GM23338 (cell line): ENCODE measurements at regions not wholly inside any gene's neighbourhood (a gene's known extent, or its start where the extent isn't known, plus 50 kb on each side); places are given as distances from the start of the nearest gene placed in this dataset.

Source experiments
- ATAC-seq: fragments of 200-7000 bp; cut with Tn5 transposase; 3 replicates; pipeline ENCODE4 v1.9.1; 2020
- DNase-seq: peaks from one replicate; pipeline ENCODE4 v3.0.0-alpha.2; 2015; ENCODE audit warnings: low spot score
- H2AFZ ChIP-seq: fragments of 200-600 bp; sonication (generic); 2 replicates; pipeline ENCODE4 v1.8.0; 2016; ENCODE audit warnings: antibody characterized with exemption, mild to moderate bottlenecking, moderate library complexity
- H3F3A ChIP-seq: fragments of 200-600 bp; sonication (generic); replicated peaks from 2 replicates; pipeline ENCODE4 v1.8.0; 2017; ENCODE audit warnings: antibody characterized with exemption, mixed run types, low read depth
- H3K27ac ChIP-seq: fragments of 200-600 bp; sonication (generic); 2 replicates; pipeline ENCODE4 v1.6.1; 2016; ENCODE audit warnings: low read depth
- H3K27me3 ChIP-seq: fragments of 200-600 bp; sonication (generic); 2 replicates; pipeline ENCODE4 v1.8.0; 2016; ENCODE audit warnings: mild to moderate bottlenecking, mixed run types, moderate library complexity; ENCODE audit not compliant: insufficient read depth
- H3K36me3 ChIP-seq: fragments of 200-600 bp; sonication (generic); 2 replicates; pipeline ENCODE4 v1.8.0; 2016; ENCODE audit warnings: mild to moderate bottlenecking; ENCODE audit not compliant: insufficient read depth
- H3K4me1 ChIP-seq: fragments of 200-600 bp; sonication (generic); 2 replicates; pipeline ENCODE4 v1.8.0; 2016; ENCODE audit warnings: mild to moderate bottlenecking, moderate library complexity; ENCODE audit not compliant: insufficient read depth
- H3K4me2 ChIP-seq: fragments of 200-600 bp; sonication (generic); 2 replicates; pipeline ENCODE4 v1.7.1; 2017; ENCODE audit warnings: mixed run types
- H3K4me3 ChIP-seq: fragments of 200-600 bp; sonication (generic); 2 replicates; pipeline ENCODE4 v1.6.1; 2016; ENCODE audit warnings: mixed run types
- H3K79me2 ChIP-seq: fragments of 200-600 bp; sonication (generic); replicated peaks from 2 replicates; pipeline ENCODE4 v1.8.0; 2017; ENCODE audit warnings: mild to moderate bottlenecking; ENCODE audit not compliant: insufficient read depth
- H3K9me2 ChIP-seq: fragments of 200-600 bp; sonication (generic); 2 replicates; pipeline ENCODE4 v1.8.0; 2017; ENCODE audit not compliant: insufficient read depth
- H4K20me1 ChIP-seq: fragments of 200-600 bp; sonication (generic); replicated peaks from 2 replicates; pipeline ENCODE4 v1.8.0; 2017; ENCODE audit warnings: mild to moderate bottlenecking; ENCODE audit not compliant: insufficient read depth
- H3K27ac Mint-ChIP-seq: 2 replicates; pipeline ENCODE4 v1.8.0; 2020; ENCODE audit warnings: inconsistent platforms, mild to moderate bottlenecking, moderate library complexity, mixed read lengths
- H3K27me3 Mint-ChIP-seq: 3 replicates; pipeline ENCODE4 v1.8.0; 2022; ENCODE audit warnings: low read depth, mild to moderate bottlenecking, moderate library complexity, mixed read lengths, inconsistent platforms; ENCODE audit not compliant: insufficient read depth, poor library complexity
- H3K36me3 Mint-ChIP-seq: 3 replicates; pipeline ENCODE4 v1.8.0; 2021; ENCODE audit warnings: low read depth, mild to moderate bottlenecking, inconsistent platforms, moderate library complexity, mixed read lengths
- H3K4me1 Mint-ChIP-seq: 3 replicates; pipeline ENCODE4 v1.8.0; 2020; ENCODE audit warnings: mild to moderate bottlenecking, inconsistent platforms, mixed read lengths
- H3K4me3 Mint-ChIP-seq: 3 replicates; pipeline ENCODE4 v1.8.0; 2021; ENCODE audit warnings: moderate library complexity, mild to moderate bottlenecking, inconsistent platforms, mixed read lengths
- H3K9me3 Mint-ChIP-seq: 3 replicates; pipeline ENCODE4 v1.8.0; 2020; ENCODE audit warnings: moderate library complexity, mild to moderate bottlenecking, inconsistent platforms, mixed read lengths
- CREB1 ChIP-seq: fragments of 250-450 bp; sonication (Bioruptor Pico); IDR thresholded peaks from 2 replicates; pipeline ENCODE4 v1.5.0; 2020; ENCODE audit warnings: low read depth, mild to moderate bottlenecking, moderate library complexity
- ETS1 ChIP-seq: IDR thresholded peaks from 2 replicates; pipeline ENCODE4 v1.6.1; 2016; ENCODE audit warnings: antibody characterized with exemption
- EZH2 ChIP-seq: fragments of 200-600 bp; sonication (generic); IDR thresholded peaks from one replicate; pipeline ENCODE4 v1.8.0; 2017; ENCODE audit warnings: antibody characterized with exemption, mild to moderate bottlenecking, low read depth; ENCODE audit not compliant: unreplicated experiment
- EZH2phosphoT487 ChIP-seq: fragments of 200-600 bp; sonication (generic); IDR thresholded peaks from one replicate; pipeline ENCODE4 v1.8.1; 2018; ENCODE audit warnings: antibody characterized with exemption; ENCODE audit not compliant: unreplicated experiment
- JUNB ChIP-seq: IDR thresholded peaks from one replicate; pipeline ENCODE4 v1.6.1; 2016; ENCODE audit warnings: antibody characterized with exemption; ENCODE audit not compliant: unreplicated experiment
- NANOG ChIP-seq: IDR thresholded peaks from 2 replicates; pipeline ENCODE4 v1.6.1; 2016; ENCODE audit warnings: antibody characterized with exemption, borderline replicate concordance
- ZNF114 ChIP-seq: fragments of 250-450 bp; sonication (Bioruptor Pico); IDR thresholded peaks from 2 replicates; pipeline ENCODE4 v1.5.0; 2020; ENCODE audit warnings: mild to moderate bottlenecking, moderate library complexity
- ZNF331 ChIP-seq: fragments of 250-450 bp; sonication (Bioruptor Pico); IDR thresholded peaks from 2 replicates; pipeline ENCODE4 v1.5.0; 2020; ENCODE audit warnings: low read depth, mild to moderate bottlenecking, moderate library complexity
- TF ChIP-seq, protein P1 (sequence below): IDR thresholded peaks from one replicate; pipeline ENCODE4 v1.6.1; 2018; ENCODE audit warnings: antibody characterized with exemption; ENCODE audit not compliant: unreplicated experiment
- TF ChIP-seq, protein P2 (sequence below): fragments of 250-450 bp; sonication (Bioruptor Pico); IDR thresholded peaks from 2 replicates; pipeline ENCODE4 v1.5.0; 2020; ENCODE audit warnings: mild to moderate bottlenecking, moderate library complexity

GRCh38 chr10:52879091-52879807 lies 106.7 kb upstream of the MBL2 start (continued):
- TF ChIP-seq ETS1 (no peak), JUNB (no peak), CREB1 (no peak), ZNF331 (CRISPR knock-in tag) (no peak)
- TF ChIP-seq, protein P1, sequence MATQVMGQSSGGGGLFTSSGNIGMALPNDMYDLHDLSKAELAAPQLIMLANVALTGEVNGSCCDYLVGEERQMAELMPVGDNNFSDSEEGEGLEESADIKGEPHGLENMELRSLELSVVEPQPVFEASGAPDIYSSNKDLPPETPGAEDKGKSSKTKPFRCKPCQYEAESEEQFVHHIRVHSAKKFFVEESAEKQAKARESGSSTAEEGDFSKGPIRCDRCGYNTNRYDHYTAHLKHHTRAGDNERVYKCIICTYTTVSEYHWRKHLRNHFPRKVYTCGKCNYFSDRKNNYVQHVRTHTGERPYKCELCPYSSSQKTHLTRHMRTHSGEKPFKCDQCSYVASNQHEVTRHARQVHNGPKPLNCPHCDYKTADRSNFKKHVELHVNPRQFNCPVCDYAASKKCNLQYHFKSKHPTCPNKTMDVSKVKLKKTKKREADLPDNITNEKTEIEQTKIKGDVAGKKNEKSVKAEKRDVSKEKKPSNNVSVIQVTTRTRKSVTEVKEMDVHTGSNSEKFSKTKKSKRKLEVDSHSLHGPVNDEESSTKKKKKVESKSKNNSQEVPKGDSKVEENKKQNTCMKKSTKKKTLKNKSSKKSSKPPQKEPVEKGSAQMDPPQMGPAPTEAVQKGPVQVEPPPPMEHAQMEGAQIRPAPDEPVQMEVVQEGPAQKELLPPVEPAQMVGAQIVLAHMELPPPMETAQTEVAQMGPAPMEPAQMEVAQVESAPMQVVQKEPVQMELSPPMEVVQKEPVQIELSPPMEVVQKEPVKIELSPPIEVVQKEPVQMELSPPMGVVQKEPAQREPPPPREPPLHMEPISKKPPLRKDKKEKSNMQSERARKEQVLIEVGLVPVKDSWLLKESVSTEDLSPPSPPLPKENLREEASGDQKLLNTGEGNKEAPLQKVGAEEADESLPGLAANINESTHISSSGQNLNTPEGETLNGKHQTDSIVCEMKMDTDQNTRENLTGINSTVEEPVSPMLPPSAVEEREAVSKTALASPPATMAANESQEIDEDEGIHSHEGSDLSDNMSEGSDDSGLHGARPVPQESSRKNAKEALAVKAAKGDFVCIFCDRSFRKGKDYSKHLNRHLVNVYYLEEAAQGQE: no peak

DNA sequence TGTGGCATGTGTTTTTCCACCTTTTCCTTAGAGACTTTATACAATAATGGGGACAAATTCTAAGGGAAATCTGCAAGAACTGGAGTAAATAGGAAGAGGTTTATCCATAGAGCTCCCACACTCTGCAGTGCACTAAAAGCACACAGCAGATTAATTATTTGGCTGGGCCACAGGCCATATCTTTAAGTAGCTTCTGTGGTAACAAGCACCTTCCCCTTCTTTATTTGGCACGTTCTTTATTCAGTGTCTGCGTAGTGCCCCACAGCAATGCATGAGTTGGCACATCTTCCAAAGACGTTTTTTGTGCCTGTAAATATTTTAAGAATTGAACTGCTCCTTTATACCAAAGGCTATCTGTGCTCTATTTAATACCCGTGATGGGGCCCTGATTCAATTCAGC lies 104.9 kb upstream of the MBL2 start:
- peaks cover 8% of the 10 kb centered on the region; the same call in 1 of the 2 replicates for H3K4me1 ChIP-seq
- H3K9me2 ChIP-seq: peaks cover 5% of the 10 kb centered on the region; the same call in 1 of the 2 replicates
- H3K27me3 Mint-ChIP-seq: no peaks in the 10 kb centered on the region
- no peaks in the 10 kb centered on the region for H3K27me3 ChIP-seq
- no peaks in the 10 kb centered on the region for H3K36me3 ChIP-seq
- H3K4me1 Mint-ChIP-seq: no peaks in the 10 kb centered on the region; the same call in 1 of the 3 replicates
- H3K27ac ChIP-seq: no peak overlapping the region
- H3K79me2 ChIP-seq: no peaks in the 10 kb centered on the region
- no peak overlapping the region for H3K27ac Mint-ChIP-seq
- no peaks in the 10 kb centered on the region for H3K36me3 Mint-ChIP-seq
- H3F3A ChIP-seq: no peaks in the 10 kb centered on the region
- no peak overlapping the region for H3K4me3 ChIP-seq
- H3K4me2 ChIP-seq: no peak overlapping the region
- ATAC-seq (no peak), DNase-seq (no peak)
- no peaks in the 10 kb centered on the region for H3K9me3 Mint-ChIP-seq
- no peaks in the 10 kb centered on the region for H4K20me1 ChIP-seq
- no peak overlapping the region for H3K4me3 Mint-ChIP-seq
- no peak overlapping the region for H2AFZ ChIP-seq
- TF ChIP-seq, protein P1: no peak
- TF ChIP-seq EZH2phosphoT487: no peak
- no peak for TF ChIP-seq ZNF114 (CRISPR knock-in tag)
- TF ChIP-seq CREB1: no peak
- TF ChIP-seq, protein P2, sequence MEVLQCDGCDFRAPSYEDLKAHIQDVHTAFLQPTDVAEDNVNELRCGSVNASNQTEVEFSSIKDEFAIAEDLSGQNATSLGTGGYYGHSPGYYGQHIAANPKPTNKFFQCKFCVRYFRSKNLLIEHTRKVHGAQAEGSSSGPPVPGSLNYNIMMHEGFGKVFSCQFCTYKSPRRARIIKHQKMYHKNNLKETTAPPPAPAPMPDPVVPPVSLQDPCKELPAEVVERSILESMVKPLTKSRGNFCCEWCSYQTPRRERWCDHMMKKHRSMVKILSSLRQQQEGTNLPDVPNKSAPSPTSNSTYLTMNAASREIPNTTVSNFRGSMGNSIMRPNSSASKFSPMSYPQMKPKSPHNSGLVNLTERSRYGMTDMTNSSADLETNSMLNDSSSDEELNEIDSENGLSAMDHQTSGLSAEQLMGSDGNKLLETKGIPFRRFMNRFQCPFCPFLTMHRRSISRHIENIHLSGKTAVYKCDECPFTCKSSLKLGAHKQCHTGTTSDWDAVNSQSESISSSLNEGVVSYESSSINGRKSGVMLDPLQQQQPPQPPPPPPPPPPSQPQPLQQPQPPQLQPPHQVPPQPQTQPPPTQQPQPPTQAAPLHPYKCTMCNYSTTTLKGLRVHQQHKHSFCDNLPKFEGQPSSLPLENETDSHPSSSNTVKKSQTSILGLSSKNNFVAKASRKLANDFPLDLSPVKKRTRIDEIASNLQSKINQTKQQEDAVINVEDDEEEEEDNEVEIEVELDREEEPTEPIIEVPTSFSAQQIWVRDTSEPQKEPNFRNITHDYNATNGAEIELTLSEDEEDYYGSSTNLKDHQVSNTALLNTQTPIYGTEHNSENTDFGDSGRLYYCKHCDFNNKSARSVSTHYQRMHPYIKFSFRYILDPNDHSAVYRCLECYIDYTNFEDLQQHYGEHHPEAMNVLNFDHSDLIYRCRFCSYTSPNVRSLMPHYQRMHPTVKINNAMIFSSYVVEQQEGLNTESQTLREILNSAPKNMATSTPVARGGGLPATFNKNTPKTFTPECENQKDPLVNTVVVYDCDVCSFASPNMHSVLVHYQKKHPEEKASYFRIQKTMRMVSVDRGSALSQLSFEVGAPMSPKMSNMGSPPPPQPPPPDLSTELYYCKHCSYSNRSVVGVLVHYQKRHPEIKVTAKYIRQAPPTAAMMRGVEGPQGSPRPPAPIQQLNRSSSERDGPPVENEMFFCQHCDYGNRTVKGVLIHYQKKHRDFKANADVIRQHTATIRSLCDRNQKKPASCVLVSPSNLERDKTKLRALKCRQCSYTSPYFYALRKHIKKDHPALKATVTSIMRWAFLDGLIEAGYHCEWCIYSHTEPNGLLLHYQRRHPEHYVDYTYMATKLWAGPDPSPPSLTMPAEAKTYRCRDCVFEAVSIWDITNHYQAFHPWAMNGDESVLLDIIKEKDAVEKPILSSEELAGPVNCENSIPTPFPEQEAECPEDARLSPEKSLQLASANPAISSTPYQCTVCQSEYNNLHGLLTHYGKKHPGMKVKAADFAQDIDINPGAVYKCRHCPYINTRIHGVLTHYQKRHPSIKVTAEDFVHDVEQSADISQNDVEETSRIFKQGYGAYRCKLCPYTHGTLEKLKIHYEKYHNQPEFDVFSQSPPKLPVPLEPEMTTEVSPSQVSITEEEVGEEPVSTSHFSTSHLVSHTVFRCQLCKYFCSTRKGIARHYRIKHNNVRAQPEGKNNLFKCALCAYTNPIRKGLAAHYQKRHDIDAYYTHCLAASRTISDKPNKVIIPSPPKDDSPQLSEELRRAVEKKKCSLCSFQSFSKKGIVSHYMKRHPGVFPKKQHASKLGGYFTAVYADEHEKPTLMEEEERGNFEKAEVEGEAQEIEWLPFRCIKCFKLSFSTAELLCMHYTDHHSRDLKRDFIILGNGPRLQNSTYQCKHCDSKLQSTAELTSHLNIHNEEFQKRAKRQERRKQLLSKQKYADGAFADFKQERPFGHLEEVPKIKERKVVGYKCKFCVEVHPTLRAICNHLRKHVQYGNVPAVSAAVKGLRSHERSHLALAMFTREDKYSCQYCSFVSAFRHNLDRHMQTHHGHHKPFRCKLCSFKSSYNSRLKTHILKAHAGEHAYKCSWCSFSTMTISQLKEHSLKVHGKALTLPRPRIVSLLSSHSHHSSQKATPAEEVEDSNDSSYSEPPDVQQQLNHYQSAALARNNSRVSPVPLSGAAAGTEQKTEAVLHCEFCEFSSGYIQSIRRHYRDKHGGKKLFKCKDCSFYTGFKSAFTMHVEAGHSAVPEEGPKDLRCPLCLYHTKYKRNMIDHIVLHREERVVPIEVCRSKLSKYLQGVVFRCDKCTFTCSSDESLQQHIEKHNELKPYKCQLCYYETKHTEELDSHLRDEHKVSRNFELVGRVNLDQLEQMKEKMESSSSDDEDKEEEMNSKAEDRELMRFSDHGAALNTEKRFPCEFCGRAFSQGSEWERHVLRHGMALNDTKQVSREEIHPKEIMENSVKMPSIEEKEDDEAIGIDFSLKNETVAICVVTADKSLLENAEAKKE: no peak
- no peak for TF ChIP-seq NANOG
- TF ChIP-seq EZH2: no peak
